Nephron progenitor cell (in vitro differentiated cells): ENCODE measurements at regions not wholly inside any gene's neighbourhood (a gene's known extent, or its start where the extent isn't known, plus 50 kb on each side); places are given as distances from the start of the nearest gene placed in this dataset.

ENCODE experiments used
- DNase-seq: peaks from one replicate; pipeline ENCODE4 v3.0.0; 2021
- H3K27ac Mint-ChIP-seq: 2 replicates; pipeline ENCODE4 v1.8.0; 2021; ENCODE audit warnings: mild to moderate bottlenecking, moderate library complexity, mixed read lengths
- H3K27me3 Mint-ChIP-seq: 2 replicates; pipeline ENCODE4 v1.8.0; 2021; ENCODE audit warnings: mild to moderate bottlenecking, low read depth, mixed read lengths; ENCODE audit not compliant: poor library complexity
- H3K36me3 Mint-ChIP-seq: 2 replicates; pipeline ENCODE4 v1.8.0; 2021; ENCODE audit warnings: low read depth, mixed read lengths
- H3K4me1 Mint-ChIP-seq: 2 replicates; pipeline ENCODE4 v1.8.0; 2021; ENCODE audit warnings: mixed read lengths
- H3K4me3 Mint-ChIP-seq: 2 replicates; pipeline ENCODE4 v1.8.0; 2021; ENCODE audit warnings: mild to moderate bottlenecking, moderate library complexity, mixed read lengths
- H3K9me3 Mint-ChIP-seq: 2 replicates; pipeline ENCODE4 v1.8.0; 2021; ENCODE audit warnings: mild to moderate bottlenecking, moderate library complexity, mixed read lengths
- TF ChIP-seq, protein P1 (sequence below): fragments of 200-600 bp; sonication (generic); IDR thresholded peaks from 2 replicates; pipeline ENCODE4 v1.5.0; 2021; ENCODE audit warnings: antibody characterized with exemption

DNA sequence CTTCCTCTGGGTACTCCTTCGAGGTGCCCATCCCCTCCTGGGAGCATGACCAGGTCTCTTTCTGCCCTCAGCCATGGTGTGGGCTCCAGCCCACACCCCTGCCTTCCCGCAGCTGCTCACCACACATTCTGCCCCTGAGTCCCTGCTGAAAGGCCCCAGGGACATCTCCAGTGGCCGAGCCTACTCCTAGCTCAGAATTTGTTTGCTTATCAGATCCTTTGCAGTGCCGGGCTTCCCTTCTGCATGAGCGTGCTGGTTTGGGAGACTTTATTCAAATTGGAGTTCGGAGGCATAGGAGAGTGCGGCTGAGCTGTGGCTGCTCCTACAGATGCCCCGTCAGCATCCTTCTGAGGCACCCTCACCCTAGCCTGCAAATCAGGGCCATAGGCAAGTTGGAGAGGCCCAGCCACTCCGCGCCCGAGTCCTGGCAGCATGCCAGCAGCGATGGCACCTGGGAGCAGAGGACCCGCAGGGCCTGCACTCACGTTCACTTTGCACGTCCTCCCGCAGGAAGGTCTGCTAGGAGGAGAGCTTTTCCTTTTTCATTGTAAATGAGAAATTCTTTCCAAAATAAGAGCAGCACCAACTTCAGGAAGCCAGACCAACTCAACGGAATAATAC lies 327.3 kb downstream of the QKI start:
- H3K4me1 Mint-ChIP-seq = peaks cover 14% of the 10 kb centered on the region
- H3K27ac Mint-ChIP-seq = no peak overlapping the region
- no peak overlapping the region for H3K4me3 Mint-ChIP-seq
- peaks cover under 1% of the 10 kb centered on the region for H3K9me3 Mint-ChIP-seq
- no peak for DNase-seq
- TF ChIP-seq, protein P1, sequence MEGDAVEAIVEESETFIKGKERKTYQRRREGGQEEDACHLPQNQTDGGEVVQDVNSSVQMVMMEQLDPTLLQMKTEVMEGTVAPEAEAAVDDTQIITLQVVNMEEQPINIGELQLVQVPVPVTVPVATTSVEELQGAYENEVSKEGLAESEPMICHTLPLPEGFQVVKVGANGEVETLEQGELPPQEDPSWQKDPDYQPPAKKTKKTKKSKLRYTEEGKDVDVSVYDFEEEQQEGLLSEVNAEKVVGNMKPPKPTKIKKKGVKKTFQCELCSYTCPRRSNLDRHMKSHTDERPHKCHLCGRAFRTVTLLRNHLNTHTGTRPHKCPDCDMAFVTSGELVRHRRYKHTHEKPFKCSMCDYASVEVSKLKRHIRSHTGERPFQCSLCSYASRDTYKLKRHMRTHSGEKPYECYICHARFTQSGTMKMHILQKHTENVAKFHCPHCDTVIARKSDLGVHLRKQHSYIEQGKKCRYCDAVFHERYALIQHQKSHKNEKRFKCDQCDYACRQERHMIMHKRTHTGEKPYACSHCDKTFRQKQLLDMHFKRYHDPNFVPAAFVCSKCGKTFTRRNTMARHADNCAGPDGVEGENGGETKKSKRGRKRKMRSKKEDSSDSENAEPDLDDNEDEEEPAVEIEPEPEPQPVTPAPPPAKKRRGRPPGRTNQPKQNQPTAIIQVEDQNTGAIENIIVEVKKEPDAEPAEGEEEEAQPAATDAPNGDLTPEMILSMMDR = no peak
- H3K36me3 Mint-ChIP-seq = no peaks in the 10 kb centered on the region
- peaks cover 12% of the 10 kb centered on the region for H3K27me3 Mint-ChIP-seq

DNA sequence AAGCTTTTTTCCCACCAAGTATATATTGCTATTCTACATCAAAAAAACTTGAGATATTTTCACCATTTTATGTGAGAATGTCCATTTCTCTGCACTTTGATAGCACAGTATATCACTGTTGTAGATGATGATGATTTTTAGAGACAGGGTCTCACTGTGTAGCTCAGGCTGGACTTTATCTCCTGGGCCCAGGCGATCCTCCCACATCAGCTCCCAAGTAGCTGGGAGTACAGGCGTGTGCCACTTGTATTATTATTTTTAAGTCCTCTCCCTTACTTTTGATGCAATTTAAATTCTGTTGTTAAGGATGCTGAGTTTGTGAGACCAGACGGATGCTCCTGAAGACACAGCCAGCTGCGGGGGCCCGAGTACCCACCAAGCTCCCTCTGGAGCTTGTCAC lies 326.8 kb downstream of the QKI start:
- peaks cover 14% of the 10 kb centered on the region for H3K4me1 Mint-ChIP-seq
- no peak overlapping the region for H3K4me3 Mint-ChIP-seq
- DNase-seq = no peak
- no peaks in the 10 kb centered on the region for H3K36me3 Mint-ChIP-seq
- peaks cover 4% of the 10 kb centered on the region for H3K9me3 Mint-ChIP-seq
- H3K27me3 Mint-ChIP-seq = peaks cover 12% of the 10 kb centered on the region
- no peak overlapping the region for H3K27ac Mint-ChIP-seq
- TF ChIP-seq, protein P1 = no peak

DNA sequence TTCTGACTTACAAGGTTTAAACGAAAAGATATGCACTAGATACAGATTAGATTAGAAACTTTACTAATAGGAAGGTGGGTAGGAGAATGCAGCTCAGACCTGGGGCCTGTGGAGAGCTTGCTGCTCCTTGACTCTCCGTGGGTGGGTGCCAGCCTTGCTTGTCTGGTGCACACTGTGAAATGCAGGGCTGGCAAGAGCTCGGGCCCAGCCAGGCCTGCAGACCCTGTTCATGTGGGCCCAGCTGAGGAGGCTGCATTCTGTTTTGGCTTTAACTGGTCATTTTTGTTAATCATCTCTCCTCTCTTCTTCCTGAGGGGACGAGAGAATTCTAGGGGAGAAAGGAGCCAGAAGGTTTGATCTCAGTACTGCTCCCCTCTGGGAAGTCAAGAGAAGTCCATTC lies 325.4 kb downstream of the QKI start:
- H3K4me3 Mint-ChIP-seq = no peak overlapping the region
- H3K36me3 Mint-ChIP-seq = no peaks in the 10 kb centered on the region
- peaks cover 1% of the 10 kb centered on the region for H3K4me1 Mint-ChIP-seq
- peaks cover 16% of the 10 kb centered on the region for H3K27me3 Mint-ChIP-seq
- peaks cover 4% of the 10 kb centered on the region for H3K9me3 Mint-ChIP-seq
- H3K27ac Mint-ChIP-seq = no peak overlapping the region
- TF ChIP-seq, protein P1 = no peak
- DNase-seq = no peak

DNA sequence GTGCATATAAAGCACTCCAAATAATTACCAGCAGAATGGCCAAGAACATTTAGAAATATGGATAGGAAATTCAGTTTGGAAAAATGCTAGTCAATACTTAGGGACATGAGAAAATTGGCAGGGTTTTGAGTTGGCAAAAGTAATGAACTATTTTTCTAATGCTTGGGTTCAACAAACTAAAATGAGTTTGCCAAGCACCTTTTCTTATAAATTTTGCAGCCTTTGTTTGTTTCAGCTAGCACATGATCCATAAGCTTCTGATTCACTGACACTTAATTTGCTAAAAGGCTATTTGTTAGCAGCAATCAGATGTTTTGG lies 324.8 kb downstream of the QKI start:
- no peak overlapping the region for H3K27ac Mint-ChIP-seq
- TF ChIP-seq, protein P1 = no peak
- no peaks in the 10 kb centered on the region for H3K36me3 Mint-ChIP-seq
- no peak for DNase-seq
- peaks cover 4% of the 10 kb centered on the region for H3K9me3 Mint-ChIP-seq
- no peak overlapping the region for H3K4me3 Mint-ChIP-seq
- H3K27me3 Mint-ChIP-seq = peaks cover 16% of the 10 kb centered on the region
- H3K4me1 Mint-ChIP-seq = no peaks in the 10 kb centered on the region

DNA sequence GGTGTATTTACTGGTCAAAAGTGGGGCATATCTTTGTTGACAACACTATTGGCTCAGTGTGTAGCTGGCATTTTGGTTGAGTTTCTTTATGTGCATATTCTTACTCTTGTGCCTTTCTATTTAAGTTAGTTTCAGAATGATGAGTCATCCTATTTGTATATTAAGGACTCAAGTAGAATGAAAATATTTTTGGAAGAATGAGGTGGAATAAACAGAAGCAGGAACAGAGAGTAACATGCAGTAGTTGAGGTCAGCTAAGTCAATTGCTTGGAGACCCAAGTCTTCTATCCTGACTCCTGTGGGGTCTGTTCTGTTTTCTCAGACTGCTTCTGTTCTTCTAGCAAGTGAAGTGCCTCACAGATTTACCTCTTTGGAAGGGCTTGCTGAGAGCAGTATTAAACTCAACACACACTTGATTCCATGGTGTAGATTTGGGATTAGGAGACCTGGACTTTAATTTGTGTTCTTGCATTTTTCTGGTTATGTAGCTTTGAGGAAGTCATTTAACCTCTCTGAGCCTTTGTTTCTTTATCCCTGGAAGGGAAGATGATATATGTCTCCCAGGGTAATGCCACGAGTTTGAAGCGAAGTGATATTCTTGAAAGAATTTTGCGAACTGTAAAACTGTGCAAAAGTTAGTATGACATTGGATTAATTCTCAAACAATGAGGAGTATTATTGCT lies 324.3 kb downstream of the QKI start:
- Mint-ChIP-seq H3K9me3 (peaks cover 4% of the 10 kb centered on the region), H3K36me3 (no peaks in the 10 kb centered on the region), H3K27me3 (peaks cover 16% of the 10 kb centered on the region), H3K27ac (no peak overlapping the region), H3K4me1 (no peaks in the 10 kb centered on the region), H3K4me3 (no peak overlapping the region)
- DNase-seq = no peak
- TF ChIP-seq, protein P1 = no peak

DNA sequence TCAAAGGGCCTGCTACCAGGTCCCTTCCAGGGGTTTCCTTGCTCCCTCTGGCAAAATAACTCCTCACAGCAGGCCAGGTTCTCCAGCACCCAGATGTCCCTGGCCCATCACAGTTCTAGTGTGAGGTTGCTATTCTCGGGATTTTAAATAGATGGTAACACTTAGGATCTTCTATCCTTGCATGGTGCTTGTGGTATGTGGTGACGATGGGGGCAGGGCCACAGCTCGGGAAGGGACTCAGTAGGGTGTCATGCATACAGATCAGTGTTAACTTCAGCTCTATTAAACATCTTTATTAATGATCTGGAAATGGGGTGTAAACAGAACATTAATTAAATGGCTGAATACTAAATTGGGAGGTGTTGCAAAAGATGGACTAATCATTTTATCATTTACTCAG lies 323.8 kb downstream of the QKI start:
- H3K4me3 Mint-ChIP-seq = no peak overlapping the region
- peaks cover 4% of the 10 kb centered on the region for H3K9me3 Mint-ChIP-seq
- peaks cover 18% of the 10 kb centered on the region for H3K27me3 Mint-ChIP-seq
- H3K4me1 Mint-ChIP-seq = no peaks in the 10 kb centered on the region
- H3K36me3 Mint-ChIP-seq = no peaks in the 10 kb centered on the region
- TF ChIP-seq, protein P1 = no peak
- no peak overlapping the region for H3K27ac Mint-ChIP-seq
- no peak for DNase-seq
